Stimulated activated naive CD4-positive, alpha-beta T cell treated with Interleukin-2 at 50 U/mL for 16 hours (primary cell): ENCODE measurements at regions not wholly inside any gene's neighbourhood (a gene's known extent, or its start where the extent isn't known, plus 50 kb on each side); places are given as distances from the start of the nearest gene placed in this dataset.
"Not testable (repeated sequence)": the region's sequence is repeated elsewhere in the genome, so short reads cannot be mapped to it uniquely, and the experiment has no call there.

Experiments used
- DNase-seq: peaks from one replicate; lab custom pipeline; 2025; lab: John Stamatoyannopoulos, UW

DNA sequence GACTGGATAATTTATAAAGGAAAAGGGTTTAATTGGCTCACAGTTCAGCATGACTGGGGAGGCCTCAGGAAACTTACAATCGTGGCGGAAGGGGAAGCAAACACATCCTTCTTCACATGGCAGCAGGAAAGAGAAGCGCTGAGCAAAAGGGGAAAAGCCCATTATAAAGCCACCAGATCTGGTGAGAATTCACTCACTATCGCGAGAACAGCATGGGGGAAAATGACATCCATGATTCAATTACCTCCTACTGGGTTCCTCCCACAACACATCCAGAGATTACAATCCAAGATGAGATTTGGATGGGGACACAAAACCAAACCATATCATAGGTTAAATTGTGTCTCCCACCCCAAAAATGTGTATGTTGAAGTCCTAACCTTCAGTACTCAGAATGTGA is 491.7 kb downstream of the SETD4 start:
- DNase-seq: no peak

GRCh38 chr21:35566874-35567273 is 493.5 kb downstream of the SETD4 start:
- DNase-seq: no peak

DNA sequence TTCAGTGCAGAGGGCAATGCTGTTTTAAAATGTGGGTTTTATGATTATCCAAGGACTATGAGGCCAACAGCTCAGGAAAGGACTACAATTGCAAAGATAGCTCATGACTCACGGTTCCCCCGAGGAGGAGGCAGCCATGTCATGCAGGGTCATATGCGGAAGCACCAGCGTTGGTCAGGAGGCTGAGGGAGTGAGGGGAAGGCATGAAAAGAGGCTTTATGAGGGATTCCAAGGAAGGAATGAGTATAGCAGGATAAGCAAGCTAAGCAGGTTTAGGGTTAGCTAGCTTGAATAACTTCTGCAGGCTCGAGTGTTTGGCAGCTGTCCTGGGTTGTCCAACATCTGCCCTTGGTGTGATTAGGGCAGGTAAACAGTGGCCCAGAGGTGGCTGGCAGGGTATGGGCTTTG is 495.1 kb downstream of the SETD4 start:
- no peak for DNase-seq

DNA sequence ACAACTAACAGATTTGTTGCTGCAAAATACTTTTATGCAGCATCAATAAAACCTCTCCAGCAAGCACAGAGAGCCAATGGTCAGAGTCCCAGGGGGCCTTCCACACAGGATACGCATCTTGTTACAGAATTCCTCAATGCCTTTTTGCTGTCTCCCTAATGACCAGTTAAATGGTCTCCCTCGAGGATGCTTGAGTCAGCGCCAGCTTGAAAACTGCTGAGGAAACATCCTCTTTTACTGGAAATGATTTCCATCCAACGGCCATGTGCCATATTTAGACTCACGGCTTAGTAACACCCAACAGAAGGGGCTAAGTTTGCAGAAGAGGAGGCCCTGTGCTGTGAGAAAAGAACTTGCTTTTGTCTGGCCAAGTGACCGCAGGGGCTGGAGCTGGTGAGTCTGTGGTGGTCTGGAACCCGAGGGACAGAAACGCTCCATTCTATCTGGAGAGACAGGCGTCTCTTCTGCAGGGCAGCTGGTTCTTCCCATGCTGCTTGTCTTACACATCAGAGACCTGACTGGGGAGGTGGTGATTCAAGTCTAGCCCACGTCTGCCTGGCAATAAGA is 496.4 kb downstream of the SETD4 start:
- no peak for DNase-seq

DNA sequence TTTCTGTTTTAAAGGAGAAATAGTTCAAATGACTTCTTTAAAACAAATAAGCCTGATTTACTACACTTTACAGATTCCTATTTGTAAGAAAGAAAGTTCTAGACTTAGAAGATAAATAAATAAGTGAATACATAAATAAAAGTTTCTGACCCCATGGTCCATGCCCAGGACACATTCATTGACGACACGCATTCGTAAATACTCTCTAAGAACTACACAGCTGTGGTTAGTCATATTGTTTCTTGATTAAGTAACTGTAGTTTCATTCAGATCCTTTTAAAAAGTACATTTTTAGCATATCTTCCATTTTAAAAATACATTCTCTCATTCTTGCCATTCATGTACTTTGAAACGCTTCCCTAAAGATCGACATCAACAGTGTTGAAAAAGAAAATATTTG is 497.4 kb downstream of the SETD4 start:
- DNase-seq: no peak

DNA sequence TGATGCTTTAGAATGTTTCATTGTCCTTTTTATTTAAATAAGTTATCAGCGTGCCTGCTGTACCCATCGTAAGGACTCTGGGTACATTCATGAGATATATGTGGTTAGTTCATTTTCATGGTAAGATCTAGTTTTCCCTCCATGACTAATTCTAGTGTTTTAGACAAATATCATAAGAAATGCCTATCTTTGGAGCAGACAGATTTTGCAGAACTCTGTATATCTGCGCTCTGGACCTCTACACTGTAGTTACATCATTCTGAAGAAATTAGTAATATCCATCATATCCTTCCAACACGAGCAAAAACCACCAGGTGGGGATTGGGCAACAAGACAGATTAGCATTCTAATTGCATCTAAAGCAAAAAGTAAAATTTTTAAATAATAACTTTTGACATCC is 499.2 kb downstream of the SETD4 start:
- DNase-seq: no peak

DNA sequence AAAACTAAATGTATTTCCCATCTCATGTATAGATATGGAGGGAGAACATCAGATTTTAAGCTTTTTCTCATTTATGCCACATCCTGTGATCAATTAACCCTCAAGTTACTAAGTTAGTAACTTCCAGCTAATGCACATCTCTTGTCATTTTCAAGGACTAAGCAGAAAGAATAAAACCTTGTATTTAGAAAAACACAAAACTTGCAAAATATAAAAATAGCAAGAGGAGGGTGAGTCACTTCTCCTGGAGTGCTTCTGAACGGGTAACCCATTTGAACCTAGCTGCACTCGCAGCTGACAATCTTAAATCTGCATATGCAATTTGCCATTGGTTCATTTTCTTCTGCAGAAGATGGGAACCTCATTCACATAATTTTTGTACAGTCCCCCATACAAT is 500.5 kb downstream of the SETD4 start:
- no peak for DNase-seq

DNA sequence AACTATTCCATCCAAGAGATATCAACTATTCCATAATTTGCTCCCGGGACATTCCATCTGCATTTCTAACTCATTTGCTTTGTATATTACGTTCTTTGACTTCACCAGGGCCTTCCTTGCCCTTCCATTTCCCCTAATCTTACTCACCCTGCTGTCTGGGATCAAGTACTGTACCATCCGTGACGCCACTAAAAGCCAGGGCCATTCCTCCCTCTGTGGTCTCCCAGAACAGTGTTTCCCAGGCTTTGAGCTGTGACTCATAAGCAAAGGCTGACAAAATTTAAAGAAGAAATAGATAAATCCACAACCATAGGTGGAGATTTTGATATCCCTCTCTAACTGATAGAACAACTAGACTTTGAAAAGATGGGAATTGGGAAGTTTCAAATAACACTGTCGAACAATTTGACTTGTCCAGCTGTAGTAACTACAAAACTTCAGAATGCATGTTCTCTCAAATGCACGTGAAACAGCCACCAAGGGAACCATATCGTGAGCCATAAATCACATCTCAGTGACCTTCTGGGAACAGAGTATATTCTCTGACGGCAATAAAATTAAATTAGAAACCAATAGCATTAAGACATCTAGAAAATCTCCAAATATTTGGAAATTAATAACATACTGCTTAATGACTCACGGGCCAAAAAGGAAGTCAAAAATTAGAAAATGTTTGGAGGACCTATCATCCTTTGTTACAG is 501.0 kb downstream of the SETD4 start:
- no peak for DNase-seq

DNA sequence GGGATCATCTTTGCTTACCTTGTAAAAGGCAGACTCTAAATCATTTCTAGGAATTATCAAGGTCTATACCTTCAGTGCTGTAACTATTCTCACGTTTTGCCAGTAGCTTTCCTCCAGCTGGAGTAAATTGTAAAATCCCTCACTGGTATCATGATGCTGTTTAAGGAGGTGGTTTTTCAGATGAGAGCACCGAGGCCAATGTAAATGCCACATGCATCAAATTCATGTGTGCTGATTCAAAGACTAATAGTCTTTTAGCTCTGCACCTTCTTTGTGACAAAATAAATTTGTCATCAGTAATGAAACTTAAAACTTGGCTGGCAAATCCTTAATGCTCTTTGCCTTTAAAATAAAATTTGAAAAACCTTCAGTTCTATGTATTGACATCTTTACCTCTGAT is 503.8 kb downstream of the SETD4 start:
- no peak for DNase-seq

GRCh38 chr21:35552483-35552882 is 503.4 kb upstream of the RUNX1 start:
- DNase-seq: not testable (repeated sequence)

DNA sequence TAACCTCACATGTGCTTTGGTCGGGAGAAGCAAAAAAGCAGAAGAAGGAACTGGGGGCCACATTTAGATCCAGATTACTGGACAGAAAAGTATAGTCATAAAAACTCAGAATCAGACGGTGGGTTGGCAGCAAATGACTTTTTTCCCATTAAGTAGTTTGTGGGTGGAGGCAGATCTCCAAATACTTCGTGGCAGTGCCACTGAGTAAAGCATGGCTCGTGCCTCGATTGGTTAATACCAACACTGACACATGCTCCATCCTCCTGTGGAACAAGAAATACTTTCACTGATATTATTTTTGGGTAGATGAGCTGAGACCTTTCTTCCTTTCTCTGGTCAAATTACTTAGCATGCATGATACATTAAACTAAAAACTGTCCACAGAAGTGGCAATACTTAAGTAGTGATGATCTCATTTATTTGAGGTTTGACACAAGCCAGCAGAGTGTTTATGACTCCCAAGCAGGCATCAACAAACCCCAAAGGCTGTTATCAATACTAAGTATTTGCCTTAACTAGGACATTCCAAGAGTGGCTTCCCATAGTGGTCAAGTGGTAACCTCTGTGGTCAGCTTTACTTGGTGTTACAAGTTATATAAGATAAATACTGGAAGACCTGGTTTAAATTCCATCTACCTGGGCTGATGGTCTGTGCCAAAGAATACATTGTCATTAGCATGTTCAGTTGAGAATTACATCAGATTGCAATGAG is 500.0 kb upstream of the RUNX1 start:
- DNase-seq: no peak

DNA sequence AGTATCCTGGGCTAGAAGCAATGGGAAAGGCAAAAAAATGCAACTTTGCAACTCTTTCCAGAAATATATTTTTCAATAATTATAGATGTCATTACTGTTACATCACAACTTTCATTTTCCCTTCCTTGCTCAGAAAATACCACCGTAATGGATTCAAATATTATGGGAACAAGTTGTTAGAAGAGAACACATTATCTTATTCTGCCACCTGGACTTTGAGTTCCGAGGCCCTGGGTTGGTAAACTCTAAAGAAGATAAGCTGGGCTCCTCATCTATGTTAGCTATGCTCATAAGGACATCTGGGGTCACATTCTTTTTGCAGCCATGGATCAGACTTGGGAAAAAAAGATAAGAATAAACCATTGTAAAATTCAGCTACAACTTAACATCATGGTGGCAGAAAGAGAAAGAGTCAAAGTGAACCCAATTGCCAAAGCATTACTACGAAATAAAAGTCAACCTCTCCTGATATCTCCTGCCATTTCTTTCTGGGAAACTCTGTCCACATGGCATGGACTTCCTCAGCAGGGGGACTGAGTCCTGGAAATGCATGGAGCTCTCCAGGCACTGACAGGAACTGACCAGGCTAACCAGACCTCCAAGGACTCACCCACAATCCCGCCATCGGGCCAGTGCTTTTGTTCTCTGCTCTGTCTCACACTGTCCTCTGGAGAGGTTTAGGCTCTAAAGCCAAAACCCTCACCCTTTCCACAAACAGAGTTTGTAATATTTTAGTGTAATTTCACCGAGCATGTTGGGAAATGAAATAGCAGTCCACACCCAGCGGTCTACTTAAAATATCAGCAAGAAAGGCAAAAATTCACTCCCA is 499.1 kb upstream of the RUNX1 start:
- DNase-seq: no peak

- DNase-seq: no peak
These were observed 494.6 kb upstream of the RUNX1 start for GRCh38 chr21:35543746-35544145.

DNA sequence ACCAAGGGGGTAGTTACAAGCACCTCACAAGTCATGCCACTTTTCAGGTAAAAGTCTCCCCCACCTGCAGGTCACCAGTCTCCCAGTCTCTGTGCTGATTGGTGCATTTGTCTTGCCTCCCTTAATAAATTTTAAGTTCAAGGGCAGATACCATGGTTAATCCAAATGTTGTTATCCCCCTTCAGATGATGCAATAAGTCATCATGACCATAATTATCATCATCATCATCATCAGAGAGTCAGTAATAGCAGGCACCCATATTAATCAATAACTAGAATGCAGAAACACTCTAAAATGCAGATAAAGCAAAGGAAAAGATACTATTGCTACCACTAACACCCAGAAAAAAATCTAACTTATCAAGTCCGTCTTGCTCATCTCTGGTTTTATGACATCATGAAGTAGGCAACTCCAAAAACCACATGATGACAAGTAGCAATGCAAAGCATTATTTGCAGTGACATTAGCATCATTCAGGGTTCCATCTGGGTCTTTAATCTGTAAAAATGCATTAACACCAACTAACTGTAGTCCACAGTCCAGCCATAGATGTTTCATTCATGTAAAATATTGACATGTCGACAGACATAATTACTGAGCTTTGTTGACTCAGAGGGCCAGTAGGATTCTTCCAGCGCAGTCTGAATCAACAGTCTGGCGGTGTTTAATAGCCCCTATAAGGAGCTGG is 492.0 kb upstream of the RUNX1 start:
- no peak for DNase-seq

- DNase-seq: no peak
These were observed 489.3 kb upstream of the RUNX1 start for GRCh38 chr21:35538386-35538785.

GRCh38 chr21:35537604-35538003 is 488.5 kb upstream of the RUNX1 start:
- DNase-seq: no peak

GRCh38 chr21:35533893-35534292 is 484.8 kb upstream of the RUNX1 start:
- no peak for DNase-seq

DNA sequence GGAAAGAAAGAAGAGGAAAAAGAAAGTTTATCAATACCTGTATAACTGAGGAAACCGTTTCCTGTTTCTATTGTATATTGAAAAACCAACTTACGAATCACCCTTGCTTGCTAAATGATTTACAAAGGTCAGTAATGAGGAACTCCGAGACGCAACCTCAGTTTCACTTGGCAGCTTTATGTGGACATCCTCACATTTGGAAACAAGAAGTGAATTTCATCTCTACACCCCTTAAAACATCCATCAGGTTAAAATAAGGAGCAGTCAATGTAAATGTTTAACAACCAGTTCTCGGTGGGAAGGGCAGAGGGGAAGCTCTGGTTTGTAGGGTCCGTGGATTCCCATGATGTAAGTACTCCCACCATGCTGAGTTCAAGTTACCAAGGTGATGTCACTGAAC is 481.7 kb upstream of the RUNX1 start:
- DNase-seq: no peak

GRCh38 chr21:35529171-35529863 is 480.2 kb upstream of the RUNX1 start:
- DNase-seq: no peak

DNA sequence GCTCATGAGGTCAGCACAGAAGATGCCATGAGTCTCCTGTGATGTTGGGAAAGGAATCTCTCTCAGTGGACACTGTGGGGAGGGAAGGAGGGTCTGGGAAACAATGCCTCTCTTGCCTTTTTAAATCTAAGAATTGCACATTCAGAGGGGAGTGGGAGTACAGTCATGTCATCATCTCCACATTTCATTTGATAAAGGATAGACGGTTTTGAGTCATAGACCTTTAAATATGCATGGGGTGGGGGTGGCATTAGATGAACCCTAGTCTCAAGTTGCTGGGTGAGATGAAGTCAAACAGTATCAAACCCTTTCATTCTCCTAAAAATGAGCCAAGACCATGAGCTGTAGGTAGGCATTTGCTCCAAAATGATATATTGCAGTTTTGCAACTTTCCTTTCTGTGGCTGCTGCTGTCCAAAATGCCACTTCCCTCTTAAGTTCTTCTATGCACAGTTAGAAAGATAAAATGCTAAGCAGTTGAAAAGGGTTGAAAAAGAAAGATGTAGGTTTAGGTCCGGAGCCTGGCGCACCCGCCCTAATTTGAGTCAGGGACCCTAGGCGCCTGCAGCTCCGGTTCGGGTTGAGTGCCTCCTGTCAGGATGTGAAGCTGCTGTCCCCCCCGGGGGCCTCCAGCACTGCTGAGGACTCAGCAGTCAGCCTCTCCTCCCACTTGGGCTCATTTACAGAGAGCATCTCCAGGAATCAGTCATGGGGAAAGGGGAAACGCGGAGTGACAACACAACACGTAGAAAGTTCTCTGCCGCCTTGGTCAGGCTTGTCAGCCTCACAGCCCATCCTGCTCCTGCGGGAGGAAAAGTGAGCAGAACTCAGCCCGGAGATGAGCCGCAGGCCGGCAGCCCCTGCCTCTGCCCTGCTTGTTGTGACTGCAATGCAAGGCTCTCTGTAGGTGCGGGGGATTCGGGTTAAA is 479.3 kb upstream of the RUNX1 start:
- DNase-seq: peak; percentile 34
